OCI-LY1 (cell line): ENCODE measurements at regions not wholly inside any gene's neighbourhood (a gene's known extent, or its start where the extent isn't known, plus 50 kb on each side); places are given as distances from the start of the nearest gene placed in this dataset.

Experiments used
- CTCF ChIP-seq: fragments of 200-600 bp; sonication (generic), shearing (Covaris generic); IDR thresholded peaks from 2 replicates; pipeline ENCODE4 v1.5.1; 2017; ENCODE audit warnings: mild to moderate bottlenecking, antibody characterized with exemption, low read length, moderate library complexity, mixed read lengths
- EZH2 ChIP-seq: fragments of 200-600 bp; sonication (generic), shearing (Covaris generic); IDR thresholded peaks from 2 replicates; pipeline ENCODE4 v1.8.0; 2017; ENCODE audit warnings: borderline replicate concordance, mixed run types, mild to moderate bottlenecking, antibody characterized with exemption, low read length, moderate library complexity, mixed read lengths

GRCh38 chr11:129536338-129536737 is 160.7 kb downstream of the BARX2 start:
- TF ChIP-seq CTCF (no peak), EZH2 (no peak)
